ENCODE measurements at regions not wholly inside any gene's neighbourhood (a gene's known extent, or its start where the extent isn't known, plus 50 kb on each side); places are given as distances from the start of the nearest gene placed in this dataset.

- DNase-seq (no peak), ATAC-seq (no peak)
- H3K4me3 ChIP-seq = no peak overlapping the region
- no peaks in the 10 kb centered on the region for H3K9me3 ChIP-seq
- no peak overlapping the region for H3K27ac ChIP-seq
- TF ChIP-seq, protein P1, sequence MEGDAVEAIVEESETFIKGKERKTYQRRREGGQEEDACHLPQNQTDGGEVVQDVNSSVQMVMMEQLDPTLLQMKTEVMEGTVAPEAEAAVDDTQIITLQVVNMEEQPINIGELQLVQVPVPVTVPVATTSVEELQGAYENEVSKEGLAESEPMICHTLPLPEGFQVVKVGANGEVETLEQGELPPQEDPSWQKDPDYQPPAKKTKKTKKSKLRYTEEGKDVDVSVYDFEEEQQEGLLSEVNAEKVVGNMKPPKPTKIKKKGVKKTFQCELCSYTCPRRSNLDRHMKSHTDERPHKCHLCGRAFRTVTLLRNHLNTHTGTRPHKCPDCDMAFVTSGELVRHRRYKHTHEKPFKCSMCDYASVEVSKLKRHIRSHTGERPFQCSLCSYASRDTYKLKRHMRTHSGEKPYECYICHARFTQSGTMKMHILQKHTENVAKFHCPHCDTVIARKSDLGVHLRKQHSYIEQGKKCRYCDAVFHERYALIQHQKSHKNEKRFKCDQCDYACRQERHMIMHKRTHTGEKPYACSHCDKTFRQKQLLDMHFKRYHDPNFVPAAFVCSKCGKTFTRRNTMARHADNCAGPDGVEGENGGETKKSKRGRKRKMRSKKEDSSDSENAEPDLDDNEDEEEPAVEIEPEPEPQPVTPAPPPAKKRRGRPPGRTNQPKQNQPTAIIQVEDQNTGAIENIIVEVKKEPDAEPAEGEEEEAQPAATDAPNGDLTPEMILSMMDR (IDR thresholded peaks at IDR 0.05) = no peak
- H3K27me3 ChIP-seq = no peaks in the 10 kb centered on the region
- H3K4me1 ChIP-seq = no peaks in the 10 kb centered on the region
- intact Hi-C loops (cut with DNase I) = no loop called here
- no peaks in the 10 kb centered on the region for H3K36me3 ChIP-seq
Observed at GRCh38 chr1:90434460-90434859, 282.6 kb downstream of the BARHL2 start.

- Histone ChIP-seq H3K4me1 (no peaks in the 10 kb centered on the region), H3K27ac (no peak overlapping the region), H3K9me3 (peaks cover 0 to 9% of the 10 kb centered on the region in 2 donors), H3K4me3 (no peak overlapping the region), H3K36me3 (no peaks in the 10 kb centered on the region), H3K27me3 (no peaks in the 10 kb centered on the region)
- no peak for DNase-seq
- ATAC-seq = no peak
- intact Hi-C loops (cut with DNase I) = no loop called here
- TF ChIP-seq, protein P1 (IDR thresholded peaks at IDR 0.05) = no peak
Observed at GRCh38 chr1:90417126-90417525, 300.0 kb downstream of the BARHL2 start.

DNA sequence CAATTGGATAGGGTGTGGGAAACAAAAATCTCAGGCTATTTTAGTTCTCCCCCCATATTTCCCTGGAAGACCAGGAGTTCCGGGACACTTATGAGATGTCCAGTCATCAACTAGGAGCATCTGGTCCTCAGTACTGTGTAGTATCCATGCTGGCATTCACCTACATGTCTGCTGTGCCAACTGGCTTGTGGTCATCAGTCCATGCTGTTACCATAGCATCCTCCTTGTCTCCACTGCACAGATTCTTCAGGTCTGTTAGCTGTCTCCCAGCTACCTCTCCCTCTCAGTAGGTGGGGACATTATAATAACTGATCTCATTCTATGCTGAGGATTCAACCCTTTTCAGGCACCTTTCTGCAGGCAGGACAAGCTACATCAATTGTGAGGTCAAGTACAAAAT is 302.9 kb downstream of the BARHL2 start:
- Histone ChIP-seq H3K4me1 (no peaks in the 10 kb centered on the region), H3K4me3 (no peak overlapping the region), H3K27ac (no peak overlapping the region), H3K9me3 (peaks cover 0 to 3% of the 10 kb centered on the region in 2 donors), H3K27me3 (no peaks in the 10 kb centered on the region), H3K36me3 (no peaks in the 10 kb centered on the region)
- no peak for ATAC-seq
- no peak for DNase-seq
- intact Hi-C loops (cut with DNase I) = no loop called here
- TF ChIP-seq, protein P1 (IDR thresholded peaks at IDR 0.05) = no peak

- no peaks in the 10 kb centered on the region for H3K27me3 ChIP-seq
- ATAC-seq (peak; percentile 87), DNase-seq (peak in 1 of 4 donors; percentile 3)
- TF ChIP-seq, protein P1 (IDR thresholded peaks at IDR 0.05) = no peak
- no peak overlapping the region for H3K27ac ChIP-seq
- H3K9me3 ChIP-seq = peaks cover 0 to 3% of the 10 kb centered on the region in 2 donors
- intact Hi-C loops (cut with DNase I) = no loop called here
- H3K36me3 ChIP-seq = no peaks in the 10 kb centered on the region
- no peak overlapping the region for H3K4me3 ChIP-seq
- no peaks in the 10 kb centered on the region for H3K4me1 ChIP-seq
Observed at GRCh38 chr1:90413519-90413918, 303.6 kb downstream of the BARHL2 start.

GRCh38 chr1:90412563-90412962 is 304.5 kb downstream of the BARHL2 start:
- Histone ChIP-seq H3K27me3 (no peaks in the 10 kb centered on the region), H3K9me3 (peaks cover 0 to 3% of the 10 kb centered on the region in 2 donors), H3K4me1 (no peaks in the 10 kb centered on the region), H3K27ac (no peak overlapping the region), H3K4me3 (no peak overlapping the region), H3K36me3 (no peaks in the 10 kb centered on the region)
- DNase-seq = no peak
- TF ChIP-seq, protein P1 (IDR thresholded peaks at IDR 0.05) = no peak
- intact Hi-C loops (cut with DNase I) = no loop called here
- no peak for ATAC-seq

All from left lung (tissue), 4 donors.